BE2C (cell line): ENCODE measurements at regions not wholly inside any gene's neighbourhood (a gene's known extent, or its start where the extent isn't known, plus 50 kb on each side); places are given as distances from the start of the nearest gene placed in this dataset.

Experiments used
- DNase-seq: peaks from one replicate; pipeline ENCODE4 v3.0.0-alpha.2; 2020
- H3K27me3 ChIP-seq: fragments of 250-450 bp; sonication (Bioruptor Pico); 2 replicates; pipeline ENCODE4 v1.5.1; 2020; ENCODE audit warnings: mild to moderate bottlenecking
- H3K36me3 ChIP-seq: fragments of 250-450 bp; sonication (Bioruptor Pico); 2 replicates; pipeline ENCODE4 v1.5.1; 2020; ENCODE audit warnings: mild to moderate bottlenecking
- H3K4me1 ChIP-seq: fragments of 250-450 bp; sonication (Bioruptor Pico); 2 replicates; pipeline ENCODE4 v1.5.1; 2020
- H3K4me3 ChIP-seq: 2 replicates; pipeline ENCODE4 v1.5.1; 2011; ENCODE audit warnings: low read depth, low read length
- H3K9me3 ChIP-seq: fragments of 250-450 bp; sonication (Bioruptor Pico); 2 replicates; pipeline ENCODE4 v1.5.1; 2020
- CTCF ChIP-seq: IDR thresholded peaks from 2 replicates; pipeline ENCODE4 v1.5.1; 2012; ENCODE audit warnings: mild to moderate bottlenecking, low read depth, low read length

DNA sequence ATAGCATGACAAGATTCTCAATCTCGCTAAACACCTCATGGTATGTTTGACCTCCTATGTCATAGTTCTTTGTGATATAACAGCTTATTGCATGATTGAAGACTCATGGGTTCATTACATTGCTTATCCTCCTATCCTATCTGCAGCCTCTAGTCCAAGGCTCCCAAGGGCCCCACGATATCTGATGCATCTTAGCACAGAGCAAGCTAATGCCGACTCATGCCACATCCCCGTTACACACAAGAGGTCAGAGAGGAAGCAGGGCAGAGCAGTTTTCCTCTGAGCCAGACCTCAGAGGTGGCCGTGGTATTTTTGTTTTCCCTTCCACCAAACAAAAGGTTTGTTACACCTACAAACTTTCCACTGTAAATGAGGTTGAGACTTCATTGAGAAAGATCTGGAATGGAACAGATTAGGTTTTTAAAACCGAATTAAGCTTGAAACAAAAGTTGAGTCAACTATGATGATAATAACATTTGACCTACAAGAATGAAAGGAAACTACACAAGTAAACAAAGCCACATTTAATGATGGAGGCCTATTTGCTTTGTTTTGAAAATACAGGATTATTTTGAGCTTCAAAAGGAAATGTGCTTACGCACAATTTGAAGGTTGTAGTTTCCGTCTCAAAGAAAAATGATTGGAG is 133.9 kb upstream of the MYLIP start:
- Histone ChIP-seq H3K4me1 (peaks cover 17% of the 10 kb centered on the region), H3K4me3 (no peak overlapping the region), H3K27me3 (no peaks in the 10 kb centered on the region), H3K9me3 (no peaks in the 10 kb centered on the region), H3K36me3 (no peaks in the 10 kb centered on the region)
- TF ChIP-seq CTCF = no peak
- DNase-seq = peak; percentile 18

DNA sequence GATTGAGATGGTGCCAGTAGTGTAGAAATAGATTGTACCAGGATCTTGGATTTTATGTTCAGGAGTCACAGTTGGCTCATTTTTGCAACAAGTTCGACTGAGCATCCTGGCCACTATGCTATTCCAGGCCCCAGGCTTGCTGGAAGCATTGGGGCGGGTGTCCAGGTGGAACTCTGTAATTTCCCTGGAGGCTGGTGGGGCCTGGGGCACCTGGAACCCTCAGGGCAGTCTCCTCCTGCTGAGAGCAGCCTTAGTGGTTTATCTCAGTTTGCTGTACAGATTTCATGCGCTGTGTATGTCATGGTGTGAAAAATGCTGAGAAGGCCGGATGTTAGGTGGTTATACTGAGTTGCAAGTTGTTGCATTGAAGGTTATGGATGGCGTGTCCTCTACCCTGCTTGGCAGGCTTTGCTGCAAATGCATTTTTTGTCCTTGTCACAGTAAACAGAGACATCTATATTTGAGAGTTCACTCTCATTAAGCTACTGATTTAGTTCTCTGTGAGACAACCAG is 135.1 kb upstream of the MYLIP start:
- Histone ChIP-seq H3K27me3 (no peaks in the 10 kb centered on the region), H3K9me3 (no peaks in the 10 kb centered on the region), H3K36me3 (no peaks in the 10 kb centered on the region), H3K4me1 (peaks cover 17% of the 10 kb centered on the region), H3K4me3 (no peak overlapping the region)
- no peak for DNase-seq
- no peak for TF ChIP-seq CTCF

- DNase-seq = no peak
- H3K9me3 ChIP-seq = no peaks in the 10 kb centered on the region
- no peak for TF ChIP-seq CTCF
- H3K27me3 ChIP-seq = no peaks in the 10 kb centered on the region
- H3K4me1 ChIP-seq = peaks cover 11% of the 10 kb centered on the region
- no peaks in the 10 kb centered on the region for H3K36me3 ChIP-seq
- no peak overlapping the region for H3K4me3 ChIP-seq
Observed at GRCh38 chr6:15990179-15990578, 138.7 kb upstream of the MYLIP start.

GRCh38 chr6:15989397-15989796 is 139.5 kb upstream of the MYLIP start:
- peaks cover 4% of the 10 kb centered on the region for H3K4me1 ChIP-seq
- no peaks in the 10 kb centered on the region for H3K36me3 ChIP-seq
- DNase-seq = no peak
- H3K27me3 ChIP-seq = no peaks in the 10 kb centered on the region
- no peak for TF ChIP-seq CTCF
- H3K9me3 ChIP-seq = no peaks in the 10 kb centered on the region
- H3K4me3 ChIP-seq = no peak overlapping the region

- Histone ChIP-seq H3K36me3 (no peaks in the 10 kb centered on the region), H3K27me3 (no peaks in the 10 kb centered on the region), H3K4me3 (no peak overlapping the region), H3K9me3 (no peaks in the 10 kb centered on the region), H3K4me1 (no peaks in the 10 kb centered on the region; the same call in 1 of the 2 replicates)
- DNase-seq = peak; percentile 34
- no peak for TF ChIP-seq CTCF
Observed at GRCh38 chr6:15987569-15987968, 141.3 kb upstream of the MYLIP start.

DNA sequence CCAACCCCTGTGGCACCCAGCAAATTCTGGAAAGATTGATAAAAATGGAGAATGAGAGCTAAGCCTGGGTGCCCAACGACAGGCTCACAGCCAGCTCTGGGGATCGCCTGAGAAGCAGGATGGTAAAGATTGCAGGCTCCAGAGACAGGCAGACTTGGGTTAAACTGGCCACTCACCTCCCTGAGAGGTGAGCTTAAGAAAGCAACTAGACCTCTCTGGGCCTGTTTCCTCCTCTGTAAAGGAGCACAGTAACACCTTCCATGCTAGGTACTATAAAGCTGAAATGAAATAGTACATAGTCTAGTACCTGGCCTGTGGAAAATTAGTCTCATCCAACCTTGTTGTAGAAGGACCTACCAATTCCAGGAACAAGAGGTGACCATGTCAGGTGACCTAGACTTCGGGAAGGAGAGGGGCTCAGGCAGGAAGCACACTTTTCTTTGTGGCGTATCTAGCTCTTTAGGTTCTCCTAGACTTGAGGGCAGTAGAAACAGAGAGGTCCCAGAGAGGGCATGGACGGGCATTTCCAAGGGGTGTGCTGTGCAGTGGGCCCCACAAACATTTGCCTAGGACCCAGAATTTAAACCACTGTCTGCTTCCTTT is 142.8 kb upstream of the MYLIP start:
- no peak for DNase-seq
- no peak for TF ChIP-seq CTCF
- Histone ChIP-seq H3K27me3 (no peaks in the 10 kb centered on the region), H3K36me3 (no peaks in the 10 kb centered on the region), H3K4me3 (no peak overlapping the region), H3K9me3 (no peaks in the 10 kb centered on the region), H3K4me1 (no peaks in the 10 kb centered on the region; the same call in 1 of the 2 replicates)
